ENCODE measurements at regions not wholly inside any gene's neighbourhood (a gene's known extent, or its start where the extent isn't known, plus 50 kb on each side); places are given as distances from the start of the nearest gene placed in this dataset.

DNA sequence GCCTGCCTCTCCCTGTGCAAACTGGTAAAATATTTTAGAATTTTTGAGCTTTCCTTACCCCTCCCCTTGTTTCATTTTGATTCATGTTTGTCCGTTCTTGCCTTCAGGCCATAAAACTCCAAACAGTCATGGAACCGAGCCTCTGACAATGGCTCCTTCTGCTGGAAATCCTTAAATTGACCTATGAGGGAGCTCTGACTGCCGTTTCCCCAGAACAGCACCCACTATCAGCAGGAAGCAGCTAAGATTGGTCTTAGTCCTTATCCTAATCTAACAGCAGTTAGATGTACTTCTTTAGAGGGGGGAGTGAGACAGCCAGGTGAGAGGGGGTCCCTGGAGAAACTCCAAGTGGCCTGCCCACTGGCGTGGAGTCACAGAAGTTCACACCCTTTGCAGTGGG lies 106.7 kb downstream of the FAM174A start:
- TF ChIP-seq, protein P1, sequence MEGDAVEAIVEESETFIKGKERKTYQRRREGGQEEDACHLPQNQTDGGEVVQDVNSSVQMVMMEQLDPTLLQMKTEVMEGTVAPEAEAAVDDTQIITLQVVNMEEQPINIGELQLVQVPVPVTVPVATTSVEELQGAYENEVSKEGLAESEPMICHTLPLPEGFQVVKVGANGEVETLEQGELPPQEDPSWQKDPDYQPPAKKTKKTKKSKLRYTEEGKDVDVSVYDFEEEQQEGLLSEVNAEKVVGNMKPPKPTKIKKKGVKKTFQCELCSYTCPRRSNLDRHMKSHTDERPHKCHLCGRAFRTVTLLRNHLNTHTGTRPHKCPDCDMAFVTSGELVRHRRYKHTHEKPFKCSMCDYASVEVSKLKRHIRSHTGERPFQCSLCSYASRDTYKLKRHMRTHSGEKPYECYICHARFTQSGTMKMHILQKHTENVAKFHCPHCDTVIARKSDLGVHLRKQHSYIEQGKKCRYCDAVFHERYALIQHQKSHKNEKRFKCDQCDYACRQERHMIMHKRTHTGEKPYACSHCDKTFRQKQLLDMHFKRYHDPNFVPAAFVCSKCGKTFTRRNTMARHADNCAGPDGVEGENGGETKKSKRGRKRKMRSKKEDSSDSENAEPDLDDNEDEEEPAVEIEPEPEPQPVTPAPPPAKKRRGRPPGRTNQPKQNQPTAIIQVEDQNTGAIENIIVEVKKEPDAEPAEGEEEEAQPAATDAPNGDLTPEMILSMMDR (IDR thresholded peaks at IDR 0.05; ENCODE audit: insufficient read depth, low read length, poor library complexity, severe bottlenecking): no peak
- no peak for TF ChIP-seq EZH2phosphoT487 (conservative IDR thresholded peaks at IDR 0.05; ENCODE audit: low read length)
